Natural killer cell (primary cell): ENCODE measurements at regions not wholly inside any gene's neighbourhood (a gene's known extent, or its start where the extent isn't known, plus 50 kb on each side); places are given as distances from the start of the nearest gene placed in this dataset.

Source experiments
- ATAC-seq, 3 donors: fragments of 150-1000 bp in 2 of 3; fragments of 200-7000 bp in 1 of 3; cut with Tn5 transposase; 1 replicate in 1 of 3; 2 replicates in 2 of 3; pipeline ENCODE4 v1.10.0; 2021; ENCODE audit warnings: mild to moderate bottlenecking in 2 of 3, moderate library complexity in 2 of 3
- DNase-seq, 2 donors: peaks; one replicate each; pipeline versions ENCODE4 v3.0.0 to v3.0.0-alpha.2; 2013 to 2021; ENCODE audit warnings: mixed read lengths in 1 of 2
- H3K27ac ChIP-seq: one replicate; pipeline ENCODE4 v1.5.1; 2013; ENCODE audit warnings: mild to moderate bottlenecking, low read length
- H3K27me3 ChIP-seq: one replicate; pipeline ENCODE4 v1.6.1; 2013; ENCODE audit warnings: low read length; ENCODE audit not compliant: control insufficient read depth, insufficient read depth
- H3K36me3 ChIP-seq: one replicate; pipeline ENCODE4 v1.6.1; 2013; ENCODE audit warnings: low read length; ENCODE audit not compliant: control insufficient read depth, insufficient read depth
- H3K4me1 ChIP-seq: one replicate; pipeline ENCODE4 v1.6.1; 2013; ENCODE audit warnings: low read length; ENCODE audit not compliant: control insufficient read depth, insufficient read depth
- H3K4me3 ChIP-seq: one replicate; pipeline ENCODE4 v1.5.1; 2013; ENCODE audit warnings: low read length
- H3K9me3 ChIP-seq: one replicate; pipeline ENCODE4 v1.6.1; 2013; ENCODE audit warnings: low read length; ENCODE audit not compliant: control insufficient read depth, insufficient read depth
- H3K27ac Mint-ChIP-seq, 2 donors: one replicate each; pipeline ENCODE4 v1.8.0; 2022; ENCODE audit warnings: mild to moderate bottlenecking in 2 of 2, mixed read lengths in 2 of 2, moderate library complexity in 1 of 2
- H3K27me3 Mint-ChIP-seq, 2 donors: one replicate each; pipeline ENCODE4 v1.8.0; 2022; ENCODE audit warnings: low read depth in 2 of 2, mixed read lengths in 2 of 2
- H3K36me3 Mint-ChIP-seq: one replicate; pipeline ENCODE4 v1.8.0; 2022; ENCODE audit warnings: mixed read lengths
- H3K4me1 Mint-ChIP-seq, 2 donors: one replicate each; pipeline ENCODE4 v1.8.0; 2022; ENCODE audit warnings: mixed read lengths in 2 of 2
- H3K4me3 Mint-ChIP-seq: one replicate; pipeline ENCODE4 v1.8.0; 2022; ENCODE audit warnings: mild to moderate bottlenecking, moderate library complexity, mixed read lengths
- H3K9me3 Mint-ChIP-seq, 2 donors: one replicate each; pipeline ENCODE4 v1.8.0; 2022; ENCODE audit warnings: mixed read lengths in 2 of 2
- WGBS: methylation state at CpG from one replicate; pipeline ENCODE4 v1.1.7; 2013; ENCODE audit warnings: missing lambda C conversion rate; ENCODE audit not compliant: insufficient coverage; 5-methylcytosine and 5-hydroxymethylcytosine counted together
- intact Hi-C: fragments of 100-400 bp; cut with micrococcal nuclease; formaldehyde crosslinking; loops from one replicate; pipeline ENCODE4 v1.14.2; 2022
- TF ChIP-seq, protein P1 (sequence below): fragments of 200-600 bp; IDR thresholded peaks from one replicate; pipeline ENCODE4 v1.8.0; 2022; ENCODE audit warnings: antibody characterized with exemption

- H3K9me3 ChIP-seq, result no peaks in the 10 kb centered on the region
- H3K4me3 Mint-ChIP-seq, result no peak overlapping the region
- no peaks in the 10 kb centered on the region for H3K36me3 ChIP-seq
- TF ChIP-seq, protein P1, sequence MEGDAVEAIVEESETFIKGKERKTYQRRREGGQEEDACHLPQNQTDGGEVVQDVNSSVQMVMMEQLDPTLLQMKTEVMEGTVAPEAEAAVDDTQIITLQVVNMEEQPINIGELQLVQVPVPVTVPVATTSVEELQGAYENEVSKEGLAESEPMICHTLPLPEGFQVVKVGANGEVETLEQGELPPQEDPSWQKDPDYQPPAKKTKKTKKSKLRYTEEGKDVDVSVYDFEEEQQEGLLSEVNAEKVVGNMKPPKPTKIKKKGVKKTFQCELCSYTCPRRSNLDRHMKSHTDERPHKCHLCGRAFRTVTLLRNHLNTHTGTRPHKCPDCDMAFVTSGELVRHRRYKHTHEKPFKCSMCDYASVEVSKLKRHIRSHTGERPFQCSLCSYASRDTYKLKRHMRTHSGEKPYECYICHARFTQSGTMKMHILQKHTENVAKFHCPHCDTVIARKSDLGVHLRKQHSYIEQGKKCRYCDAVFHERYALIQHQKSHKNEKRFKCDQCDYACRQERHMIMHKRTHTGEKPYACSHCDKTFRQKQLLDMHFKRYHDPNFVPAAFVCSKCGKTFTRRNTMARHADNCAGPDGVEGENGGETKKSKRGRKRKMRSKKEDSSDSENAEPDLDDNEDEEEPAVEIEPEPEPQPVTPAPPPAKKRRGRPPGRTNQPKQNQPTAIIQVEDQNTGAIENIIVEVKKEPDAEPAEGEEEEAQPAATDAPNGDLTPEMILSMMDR, result no peak
- no peak overlapping the region for H3K27ac ChIP-seq
- H3K27me3 ChIP-seq, result no peaks in the 10 kb centered on the region
- H3K36me3 Mint-ChIP-seq, result no peaks in the 10 kb centered on the region
- DNase-seq, result no peak
- WGBS, result 82% methylated on average over 6 of the region's 6 CpGs
- H3K27ac Mint-ChIP-seq, result no peak overlapping the region
- intact Hi-C loops, result no loop called here
- peaks cover 0 to 3% of the 10 kb centered on the region in 2 donors for H3K27me3 Mint-ChIP-seq
- no peak for ATAC-seq
- H3K4me1 Mint-ChIP-seq, result peaks cover 0 to 23% of the 10 kb centered on the region in 2 donors
- no peaks in the 10 kb centered on the region for H3K9me3 Mint-ChIP-seq
- no peak overlapping the region for H3K4me3 ChIP-seq
- H3K4me1 ChIP-seq, result peaks cover 18% of the 10 kb centered on the region
Observed at GRCh38 chr7:92231-92674, 100.1 kb upstream of the FAM20C start.

DNA sequence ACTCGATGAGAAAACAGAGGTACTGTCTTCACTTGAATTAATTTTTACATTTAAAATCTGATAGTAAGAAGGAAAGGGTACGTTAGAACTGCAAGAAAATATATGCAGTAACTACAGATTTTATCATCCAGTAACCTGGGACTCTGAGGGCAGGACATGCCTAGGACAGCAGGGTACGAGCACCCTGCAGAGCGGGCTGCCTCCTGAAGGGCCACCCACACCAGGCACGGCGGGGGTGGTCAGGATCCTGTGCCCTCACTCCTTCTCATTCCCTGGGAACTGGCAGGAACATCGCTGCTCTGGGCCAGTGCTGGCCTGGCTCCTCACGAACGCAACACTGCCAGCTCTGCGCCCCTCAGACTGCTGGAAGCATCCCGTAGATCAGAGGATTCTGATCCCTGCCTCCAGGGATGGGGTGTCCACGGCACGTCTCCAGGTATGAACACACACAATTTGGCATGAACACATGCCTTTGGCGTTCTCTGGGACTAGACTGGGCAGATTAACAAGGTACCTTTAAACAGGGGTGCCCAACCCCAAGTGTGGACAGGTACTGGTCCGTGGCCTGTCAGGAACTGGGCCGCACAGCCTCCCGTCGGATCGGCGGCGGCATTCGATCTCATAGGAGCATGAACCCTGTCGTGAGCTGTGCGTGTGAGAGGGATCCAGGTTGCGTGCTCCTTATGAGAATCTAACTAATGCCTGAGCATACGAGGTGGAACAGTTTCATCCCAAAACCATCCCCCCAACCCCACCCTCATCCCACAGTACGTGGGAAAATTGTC, 99.3 kb upstream of the FAM20C start:
- Mint-ChIP-seq H3K27me3 (peaks cover 0 to 4% of the 10 kb centered on the region in 2 donors), H3K4me3 (no peak overlapping the region), H3K27ac (no peak overlapping the region), H3K36me3 (no peaks in the 10 kb centered on the region), H3K4me1 (peaks cover 0 to 23% of the 10 kb centered on the region in 2 donors), H3K9me3 (peaks cover under 1 to 1% of the 10 kb centered on the region in 2 donors)
- Histone ChIP-seq H3K9me3 (no peaks in the 10 kb centered on the region), H3K27me3 (no peaks in the 10 kb centered on the region), H3K36me3 (no peaks in the 10 kb centered on the region), H3K4me3 (no peak overlapping the region), H3K27ac (no peak overlapping the region), H3K4me1 (peaks cover 18% of the 10 kb centered on the region)
- WGBS, result 88% methylated on average over 27 of the region's 27 CpGs
- intact Hi-C loops, result no loop called here
- TF ChIP-seq, protein P1, result no peak
- DNase-seq (no peak), ATAC-seq (no peak)

DNA sequence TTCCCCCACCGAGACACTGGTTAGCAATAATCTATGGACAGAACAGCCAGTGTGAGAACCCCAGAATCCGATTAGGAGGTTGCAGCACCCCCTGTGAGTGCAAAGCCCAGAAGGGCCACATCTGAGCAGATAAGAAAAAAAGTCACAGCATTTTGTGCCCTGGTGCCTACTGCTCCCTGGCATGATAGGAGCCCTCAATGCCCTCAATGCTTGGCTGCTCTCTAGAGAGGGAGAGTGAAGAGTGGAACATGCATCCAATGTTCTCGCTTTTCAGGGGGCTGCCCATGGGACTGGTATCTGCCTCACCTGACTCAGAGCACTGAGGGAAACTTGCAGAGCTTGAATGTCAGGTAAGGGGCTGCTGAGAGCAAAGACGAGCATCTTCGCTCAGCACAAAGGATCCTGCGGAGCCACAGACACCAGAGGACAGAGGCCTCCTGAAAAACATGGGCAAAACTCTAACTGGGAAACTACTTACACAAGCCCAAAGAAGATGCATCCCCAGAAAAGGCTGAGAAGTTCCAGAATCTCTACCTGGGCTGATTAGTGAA, 98.0 kb upstream of the FAM20C start:
- no peaks in the 10 kb centered on the region for H3K36me3 Mint-ChIP-seq
- no peak for ATAC-seq

More for the DNA sequence above, 98.0 kb upstream of the FAM20C start:
- DNase-seq, result no peak
- Histone ChIP-seq H3K27me3 (no peaks in the 10 kb centered on the region), H3K36me3 (no peaks in the 10 kb centered on the region), H3K9me3 (no peaks in the 10 kb centered on the region), H3K27ac (no peak overlapping the region), H3K4me1 (peaks cover 11% of the 10 kb centered on the region), H3K4me3 (no peak overlapping the region)
- Mint-ChIP-seq H3K4me1 (peaks cover 0 to 15% of the 10 kb centered on the region in 2 donors), H3K27ac (no peak overlapping the region), H3K9me3 (peaks cover 3 to 5% of the 10 kb centered on the region in 2 donors), H3K27me3 (peaks cover 2 to 7% of the 10 kb centered on the region in 2 donors), H3K4me3 (no peak overlapping the region)
- 92% methylated on average over 6 of the region's 6 CpGs for WGBS
- intact Hi-C loops, result no loop called here
- TF ChIP-seq, protein P1, result no peak
